ENCODE measurements at regions not wholly inside any gene's neighbourhood (a gene's known extent, or its start where the extent isn't known, plus 50 kb on each side); places are given as distances from the start of the nearest gene placed in this dataset.
A peak's percentile ranks its signal among the peaks of the same experiment; 100 is the strongest.

- H3K36me3 ChIP-seq = no peaks in the 10 kb centered on the region
- DNase-seq = no peak
- H3K27ac ChIP-seq = peak overlapping the region in 1 of 5 donors; percentile 61
- WGBS, 5 donors = 54 to 74% (median 63%) methylated on average over 6 of the region's 6 CpGs
- no peak for TF ChIP-seq POLR2A (IDR thresholded peaks at IDR 0.05)
- no peak for TF ChIP-seq POLR2AphosphoS5 (IDR thresholded peaks at IDR 0.05)
- TF ChIP-seq, protein P1, sequence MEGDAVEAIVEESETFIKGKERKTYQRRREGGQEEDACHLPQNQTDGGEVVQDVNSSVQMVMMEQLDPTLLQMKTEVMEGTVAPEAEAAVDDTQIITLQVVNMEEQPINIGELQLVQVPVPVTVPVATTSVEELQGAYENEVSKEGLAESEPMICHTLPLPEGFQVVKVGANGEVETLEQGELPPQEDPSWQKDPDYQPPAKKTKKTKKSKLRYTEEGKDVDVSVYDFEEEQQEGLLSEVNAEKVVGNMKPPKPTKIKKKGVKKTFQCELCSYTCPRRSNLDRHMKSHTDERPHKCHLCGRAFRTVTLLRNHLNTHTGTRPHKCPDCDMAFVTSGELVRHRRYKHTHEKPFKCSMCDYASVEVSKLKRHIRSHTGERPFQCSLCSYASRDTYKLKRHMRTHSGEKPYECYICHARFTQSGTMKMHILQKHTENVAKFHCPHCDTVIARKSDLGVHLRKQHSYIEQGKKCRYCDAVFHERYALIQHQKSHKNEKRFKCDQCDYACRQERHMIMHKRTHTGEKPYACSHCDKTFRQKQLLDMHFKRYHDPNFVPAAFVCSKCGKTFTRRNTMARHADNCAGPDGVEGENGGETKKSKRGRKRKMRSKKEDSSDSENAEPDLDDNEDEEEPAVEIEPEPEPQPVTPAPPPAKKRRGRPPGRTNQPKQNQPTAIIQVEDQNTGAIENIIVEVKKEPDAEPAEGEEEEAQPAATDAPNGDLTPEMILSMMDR (IDR thresholded peaks at IDR 0.05) = no peak
- no peak for TF ChIP-seq EP300 (IDR thresholded peaks at IDR 0.05)
- H3K27me3 ChIP-seq = no peaks in the 10 kb centered on the region
- H3K9me3 ChIP-seq = peaks cover 0 to 14% (median 4%) of the 10 kb centered on the region in 4 donors
- peaks cover 0 to 10% (median 6%) of the 10 kb centered on the region in 4 donors for H3K4me1 ChIP-seq
- no peak overlapping the region for H3K4me3 ChIP-seq
- intact Hi-C loops (cut with DNase I; ENCODE audit: low total_unique reads) = no loop called here
These were observed 161.6 kb upstream of the PRDX4 start for GRCh38 chrX:23505531-23506303.

GRCh38 chrX:23509256-23509655 is 158.0 kb upstream of the PRDX4 start:
- Histone ChIP-seq H3K36me3 (no peaks in the 10 kb centered on the region), H3K4me3 (no peak overlapping the region), H3K9me3 (peaks cover 0 to 14% (median 4%) of the 10 kb centered on the region in 4 donors), H3K27ac (no peak overlapping the region), H3K4me1 (peaks cover 0 to 10% (median 6%) of the 10 kb centered on the region in 4 donors), H3K27me3 (no peaks in the 10 kb centered on the region)
- intact Hi-C loops (cut with DNase I; ENCODE audit: low total_unique reads) = no loop called here
- no peak for DNase-seq
- TF ChIP-seq, protein P1 (IDR thresholded peaks at IDR 0.05) = no peak
- no peak for TF ChIP-seq POLR2A (IDR thresholded peaks at IDR 0.05)
- no peak for TF ChIP-seq EP300 (IDR thresholded peaks at IDR 0.05)
- no peak for TF ChIP-seq POLR2AphosphoS5 (IDR thresholded peaks at IDR 0.05)
- whole genome bisulfite sequencing, 5 donors = 71 to 100% (median 86%) methylated on average over 1 of the region's 1 CpG

DNA sequence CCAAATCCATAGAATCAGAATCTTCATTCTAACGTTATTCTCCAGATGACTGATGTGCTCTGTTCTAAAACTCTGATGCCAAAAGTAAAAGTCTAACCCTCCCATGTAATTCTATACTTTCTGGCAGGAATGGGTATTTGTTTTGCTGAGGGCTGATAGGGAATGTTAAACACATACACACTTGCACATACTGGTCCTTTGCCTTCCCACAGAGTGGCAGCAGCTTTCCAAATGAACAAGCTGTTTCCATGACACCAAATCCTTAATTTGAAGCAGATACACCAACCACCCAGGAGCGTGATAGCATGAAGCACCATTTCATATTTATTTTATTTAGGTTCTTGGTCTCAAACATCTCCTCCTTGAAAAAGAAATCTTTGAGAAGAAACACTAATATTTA is 155.5 kb upstream of the PRDX4 start:
- peak in 1 of 2 donors; percentile 16 for DNase-seq
- Histone ChIP-seq H3K36me3 (no peaks in the 10 kb centered on the region), H3K4me3 (no peak overlapping the region), H3K9me3 (peaks cover 0 to 14% (median 4%) of the 10 kb centered on the region in 4 donors), H3K27me3 (no peaks in the 10 kb centered on the region), H3K27ac (no peak overlapping the region), H3K4me1 (no peaks in the 10 kb centered on the region)
- intact Hi-C loops (cut with DNase I; ENCODE audit: low total_unique reads) = no loop called here
- WGBS, 5 donors = 15 to 46% (median 41%) methylated on average over 2 of the region's 2 CpGs
- TF ChIP-seq POLR2AphosphoS5 (IDR thresholded peaks at IDR 0.05) (no peak), EP300 (IDR thresholded peaks at IDR 0.05) (no peak), POLR2A (IDR thresholded peaks at IDR 0.05) (no peak)
- TF ChIP-seq, protein P1 (IDR thresholded peaks at IDR 0.05) = no peak

DNA sequence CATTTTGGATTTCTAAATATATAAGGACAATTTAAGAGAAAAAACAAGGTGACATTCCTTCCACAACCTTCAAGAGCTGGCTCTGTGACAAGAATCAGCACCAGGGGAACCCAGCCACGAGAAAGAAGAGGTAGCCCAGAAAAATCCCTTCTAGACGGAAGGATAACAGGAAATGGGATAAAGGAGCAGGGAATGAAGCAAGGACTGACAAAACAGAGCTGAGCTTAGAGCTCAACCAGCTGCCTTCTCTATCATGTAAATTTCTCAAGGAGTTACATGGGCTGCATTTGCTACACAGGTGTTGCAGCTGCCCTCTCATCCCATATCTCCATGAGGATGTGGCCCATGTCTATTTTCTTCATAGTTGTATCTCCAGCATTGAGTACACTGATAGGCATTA is 154.2 kb upstream of the PRDX4 start:
- TF ChIP-seq POLR2AphosphoS5 (IDR thresholded peaks at IDR 0.05) = no peak
- no peak for TF ChIP-seq EP300 (IDR thresholded peaks at IDR 0.05)
- TF ChIP-seq, protein P1 (IDR thresholded peaks at IDR 0.05) = no peak
- TF ChIP-seq POLR2A (IDR thresholded peaks at IDR 0.05) = no peak
- peaks cover 0 to 14% (median 4%) of the 10 kb centered on the region in 4 donors for H3K9me3 ChIP-seq
- no peaks in the 10 kb centered on the region for H3K27me3 ChIP-seq
- no peak overlapping the region for H3K27ac ChIP-seq
- H3K4me3 ChIP-seq = no peak overlapping the region
- 15 to 36% (median 26%) methylated on average over 2 of the region's 2 CpGs for WGBS, 5 donors
- DNase-seq = no peak
- no peaks in the 10 kb centered on the region for H3K36me3 ChIP-seq
- intact Hi-C loops (cut with DNase I; ENCODE audit: low total_unique reads) = no loop called here
- H3K4me1 ChIP-seq = no peaks in the 10 kb centered on the region
